OCI-LY3 (cell line): ENCODE measurements at regions not wholly inside any gene's neighbourhood (a gene's known extent, or its start where the extent isn't known, plus 50 kb on each side); places are given as distances from the start of the nearest gene placed in this dataset.
A peak's percentile ranks its signal among the peaks of the same experiment; 100 is the strongest.

Experiments
- H2AFZ ChIP-seq: fragments of 200-600, 300-600 bp; shearing (Covaris generic); 2 replicates; pipeline ENCODE4 v1.6.0; 2014; ENCODE audit warnings: antibody characterized with exemption, low read depth, low read length
- H3K27ac ChIP-seq: fragments of 200-600, 300-600 bp; sonication (generic); 2 replicates; pipeline ENCODE4 v1.5.1; 2014; ENCODE audit warnings: mild to moderate bottlenecking, low read length, moderate library complexity, mixed read lengths
- H3K27me3 ChIP-seq: fragments of 200-600, 300-600 bp; sonication (generic); 2 replicates; pipeline ENCODE4 v1.6.1; 2014; ENCODE audit warnings: low read depth, low read length, mixed read lengths
- H3K36me3 ChIP-seq: fragments of 200-600, 300-600 bp; sonication (generic); replicated peaks from 2 replicates; pipeline ENCODE3; 2014; ENCODE audit warnings: low read depth, low read length, mixed read lengths
- H3K4me1 ChIP-seq: fragments of 300-600, 200-600 bp; sonication (generic); 2 replicates; pipeline ENCODE4 v1.6.1; 2014; ENCODE audit warnings: low read length, mixed read lengths
- H3K4me2 ChIP-seq: fragments of 200-600, 300-600 bp; sonication (generic); 2 replicates; pipeline ENCODE4 v1.6.1; 2014; ENCODE audit warnings: low read length, mixed read lengths
- H3K4me3 ChIP-seq: fragments of 300-600, 200-600 bp; sonication (generic); 2 replicates; pipeline ENCODE4 v1.5.1; 2014; ENCODE audit warnings: antibody characterized with exemption, mild to moderate bottlenecking, low read length, moderate library complexity
- H3K79me2 ChIP-seq: fragments of 300-600, 200-600 bp; shearing (Covaris generic); 2 replicates; pipeline ENCODE4 v1.6.1; 2014; ENCODE audit warnings: mild to moderate bottlenecking, low read length, mixed read lengths
- H3K9ac ChIP-seq: fragments of 300-600, 200-600 bp; shearing (Covaris generic); 2 replicates; pipeline ENCODE4 v1.6.0; 2014; ENCODE audit warnings: mild to moderate bottlenecking, low read length, moderate library complexity
- H3K9me3 ChIP-seq: fragments of 200-600, 300-600 bp; shearing (Covaris generic); 2 replicates; pipeline ENCODE4 v1.6.1; 2014; ENCODE audit warnings: low read length, mixed read lengths; ENCODE audit not compliant: insufficient read depth
- H4K20me1 ChIP-seq: fragments of 200-600, 300-600 bp; sonication (generic); 2 replicates; pipeline ENCODE4 v1.6.1; 2016; ENCODE audit warnings: low read length, mixed read lengths; ENCODE audit not compliant: insufficient read depth
- CTCF ChIP-seq: fragments of 200-600, 300-600 bp; sonication (generic); IDR thresholded peaks from 2 replicates; pipeline ENCODE4 v1.5.1; 2014; ENCODE audit warnings: antibody characterized with exemption, low read length, low read depth
- EZH2phosphoT487 ChIP-seq: fragments of 200-600 bp; shearing (Covaris generic); IDR thresholded peaks from 2 replicates; pipeline ENCODE4 v1.6.1; 2018; ENCODE audit warnings: antibody characterized with exemption, mixed run types, low read depth

GRCh38 chr5:158545949-158546530, 553.7 kb downstream of the EBF1 start:
- Histone ChIP-seq H3K27ac (no peak overlapping the region), H3K9ac (no peak overlapping the region), H3K4me3 (no peak overlapping the region), H3K9me3 (no peaks in the 10 kb centered on the region), H3K27me3 (no peaks in the 10 kb centered on the region), H2AFZ (no peak overlapping the region), H4K20me1 (no peaks in the 10 kb centered on the region), H3K36me3 (no peaks in the 10 kb centered on the region), H3K79me2 (no peaks in the 10 kb centered on the region), H3K4me2 (no peak overlapping the region), H3K4me1 (peaks cover 35% of the 10 kb centered on the region)
- TF ChIP-seq EZH2phosphoT487 (no peak), CTCF (no peak)

GRCh38 chr5:158544388-158545339, 555.1 kb downstream of the EBF1 start:
- Histone ChIP-seq H3K9ac (no peak overlapping the region), H3K36me3 (no peaks in the 10 kb centered on the region), H3K4me2 (peak overlapping the region; percentile 44; the same call in 1 of the 2 replicates), H4K20me1 (no peaks in the 10 kb centered on the region), H3K4me3 (no peak overlapping the region), H2AFZ (no peak overlapping the region), H3K27me3 (no peaks in the 10 kb centered on the region), H3K27ac (no peak overlapping the region), H3K4me1 (peaks cover 35% of the 10 kb centered on the region), H3K79me2 (no peaks in the 10 kb centered on the region), H3K9me3 (no peaks in the 10 kb centered on the region)
- TF ChIP-seq CTCF (no peak), EZH2phosphoT487 (no peak)

- Histone ChIP-seq H3K79me2 (no peaks in the 10 kb centered on the region), H3K4me1 (peaks cover 41% of the 10 kb centered on the region), H2AFZ (no peak overlapping the region), H3K9ac (no peak overlapping the region), H3K27ac (no peak overlapping the region), H4K20me1 (no peaks in the 10 kb centered on the region), H3K4me2 (peak overlapping the region; percentile 44), H3K36me3 (no peaks in the 10 kb centered on the region), H3K9me3 (no peaks in the 10 kb centered on the region), H3K27me3 (no peaks in the 10 kb centered on the region), H3K4me3 (no peak overlapping the region)
- no peak for TF ChIP-seq EZH2phosphoT487
Measured at GRCh38 chr5:158543539-158544387, 556.0 kb downstream of the EBF1 start.

- H3K79me2 ChIP-seq, result no peaks in the 10 kb centered on the region
- no peak overlapping the region for H3K27ac ChIP-seq
- no peak overlapping the region for H3K4me3 ChIP-seq
- H3K4me2 ChIP-seq, result no peak overlapping the region
- no peaks in the 10 kb centered on the region for H3K36me3 ChIP-seq
- H4K20me1 ChIP-seq, result no peaks in the 10 kb centered on the region
- no peaks in the 10 kb centered on the region for H3K9me3 ChIP-seq
- no peaks in the 10 kb centered on the region for H3K27me3 ChIP-seq
- peaks cover 55% of the 10 kb centered on the region for H3K4me1 ChIP-seq
- H2AFZ ChIP-seq, result no peak overlapping the region
- TF ChIP-seq CTCF (no peak), EZH2phosphoT487 (no peak)
- no peak overlapping the region for H3K9ac ChIP-seq
Measured at GRCh38 chr5:158541536-158542297, 558.0 kb downstream of the EBF1 start.
